HepG2 (cell line): ENCODE measurements at regions not wholly inside any gene's neighbourhood (a gene's known extent, or its start where the extent isn't known, plus 50 kb on each side); places are given as distances from the start of the nearest gene placed in this dataset.

Experiments
- GABPA ChIP-seq, 2 experiments: IDR thresholded peaks; 2 replicates each; pipeline ENCODE4 v1.6.1; 2011 to 2016; ENCODE audit warnings: low read depth in 2 of 2, low read length in 1 of 2, missing biosample characterization in 1 of 2, missing genetic modification characterization in 1 of 2
- RBM22 ChIP-seq: fragments of 200-400 bp; formaldehyde crosslinking; optimal IDR thresholded peaks from 2 replicates; pipeline ENCODE3; 2017; ENCODE audit warnings: mild to moderate bottlenecking, low read length, moderate library complexity
- ZNF414 ChIP-seq: sonication (generic); formaldehyde crosslinking; IDR thresholded peaks from 2 replicates; pipeline ENCODE4 v1.5.0; 2020; ENCODE audit warnings: missing genetic modification reagents
- ZNF639 ChIP-seq: conservative IDR thresholded peaks from 2 replicates; pipeline ENCODE4 v1.6.1; 2018; ENCODE audit warnings: missing genetic modification reagents
- ZNF670 ChIP-seq: sonication (generic); formaldehyde crosslinking; IDR thresholded peaks from 2 replicates; pipeline ENCODE4 v1.8.0; 2022; ENCODE audit warnings: mild to moderate bottlenecking, missing genetic modification reagents, borderline replicate concordance
- TF ChIP-seq, protein P1 (sequence below): sonication (generic); formaldehyde crosslinking; IDR thresholded peaks from 2 replicates; pipeline ENCODE4 v1.5.0; 2020; ENCODE audit warnings: mild to moderate bottlenecking, missing genetic modification reagents, borderline replicate concordance
- TF ChIP-seq, protein P2 (sequence below): sonication (generic); formaldehyde crosslinking; IDR thresholded peaks from 2 replicates; pipeline ENCODE4 v1.5.0; 2020; ENCODE audit warnings: missing genetic modification reagents
- TF ChIP-seq, protein P3 (sequence below): sonication (generic); formaldehyde crosslinking; IDR thresholded peaks from 2 replicates; pipeline ENCODE4 v1.5.1; 2020; ENCODE audit warnings: mild to moderate bottlenecking, missing genetic modification reagents, moderate library complexity
- TF ChIP-seq, protein P4 (sequence below): IDR thresholded peaks from 2 replicates; pipeline ENCODE4 v1.6.1; 2012; ENCODE audit warnings: inconsistent platforms

GRCh38 chr3:174462916-174463315, 396.2 kb upstream of the NAALADL2 start (continued):
- TF ChIP-seq, protein P1, sequence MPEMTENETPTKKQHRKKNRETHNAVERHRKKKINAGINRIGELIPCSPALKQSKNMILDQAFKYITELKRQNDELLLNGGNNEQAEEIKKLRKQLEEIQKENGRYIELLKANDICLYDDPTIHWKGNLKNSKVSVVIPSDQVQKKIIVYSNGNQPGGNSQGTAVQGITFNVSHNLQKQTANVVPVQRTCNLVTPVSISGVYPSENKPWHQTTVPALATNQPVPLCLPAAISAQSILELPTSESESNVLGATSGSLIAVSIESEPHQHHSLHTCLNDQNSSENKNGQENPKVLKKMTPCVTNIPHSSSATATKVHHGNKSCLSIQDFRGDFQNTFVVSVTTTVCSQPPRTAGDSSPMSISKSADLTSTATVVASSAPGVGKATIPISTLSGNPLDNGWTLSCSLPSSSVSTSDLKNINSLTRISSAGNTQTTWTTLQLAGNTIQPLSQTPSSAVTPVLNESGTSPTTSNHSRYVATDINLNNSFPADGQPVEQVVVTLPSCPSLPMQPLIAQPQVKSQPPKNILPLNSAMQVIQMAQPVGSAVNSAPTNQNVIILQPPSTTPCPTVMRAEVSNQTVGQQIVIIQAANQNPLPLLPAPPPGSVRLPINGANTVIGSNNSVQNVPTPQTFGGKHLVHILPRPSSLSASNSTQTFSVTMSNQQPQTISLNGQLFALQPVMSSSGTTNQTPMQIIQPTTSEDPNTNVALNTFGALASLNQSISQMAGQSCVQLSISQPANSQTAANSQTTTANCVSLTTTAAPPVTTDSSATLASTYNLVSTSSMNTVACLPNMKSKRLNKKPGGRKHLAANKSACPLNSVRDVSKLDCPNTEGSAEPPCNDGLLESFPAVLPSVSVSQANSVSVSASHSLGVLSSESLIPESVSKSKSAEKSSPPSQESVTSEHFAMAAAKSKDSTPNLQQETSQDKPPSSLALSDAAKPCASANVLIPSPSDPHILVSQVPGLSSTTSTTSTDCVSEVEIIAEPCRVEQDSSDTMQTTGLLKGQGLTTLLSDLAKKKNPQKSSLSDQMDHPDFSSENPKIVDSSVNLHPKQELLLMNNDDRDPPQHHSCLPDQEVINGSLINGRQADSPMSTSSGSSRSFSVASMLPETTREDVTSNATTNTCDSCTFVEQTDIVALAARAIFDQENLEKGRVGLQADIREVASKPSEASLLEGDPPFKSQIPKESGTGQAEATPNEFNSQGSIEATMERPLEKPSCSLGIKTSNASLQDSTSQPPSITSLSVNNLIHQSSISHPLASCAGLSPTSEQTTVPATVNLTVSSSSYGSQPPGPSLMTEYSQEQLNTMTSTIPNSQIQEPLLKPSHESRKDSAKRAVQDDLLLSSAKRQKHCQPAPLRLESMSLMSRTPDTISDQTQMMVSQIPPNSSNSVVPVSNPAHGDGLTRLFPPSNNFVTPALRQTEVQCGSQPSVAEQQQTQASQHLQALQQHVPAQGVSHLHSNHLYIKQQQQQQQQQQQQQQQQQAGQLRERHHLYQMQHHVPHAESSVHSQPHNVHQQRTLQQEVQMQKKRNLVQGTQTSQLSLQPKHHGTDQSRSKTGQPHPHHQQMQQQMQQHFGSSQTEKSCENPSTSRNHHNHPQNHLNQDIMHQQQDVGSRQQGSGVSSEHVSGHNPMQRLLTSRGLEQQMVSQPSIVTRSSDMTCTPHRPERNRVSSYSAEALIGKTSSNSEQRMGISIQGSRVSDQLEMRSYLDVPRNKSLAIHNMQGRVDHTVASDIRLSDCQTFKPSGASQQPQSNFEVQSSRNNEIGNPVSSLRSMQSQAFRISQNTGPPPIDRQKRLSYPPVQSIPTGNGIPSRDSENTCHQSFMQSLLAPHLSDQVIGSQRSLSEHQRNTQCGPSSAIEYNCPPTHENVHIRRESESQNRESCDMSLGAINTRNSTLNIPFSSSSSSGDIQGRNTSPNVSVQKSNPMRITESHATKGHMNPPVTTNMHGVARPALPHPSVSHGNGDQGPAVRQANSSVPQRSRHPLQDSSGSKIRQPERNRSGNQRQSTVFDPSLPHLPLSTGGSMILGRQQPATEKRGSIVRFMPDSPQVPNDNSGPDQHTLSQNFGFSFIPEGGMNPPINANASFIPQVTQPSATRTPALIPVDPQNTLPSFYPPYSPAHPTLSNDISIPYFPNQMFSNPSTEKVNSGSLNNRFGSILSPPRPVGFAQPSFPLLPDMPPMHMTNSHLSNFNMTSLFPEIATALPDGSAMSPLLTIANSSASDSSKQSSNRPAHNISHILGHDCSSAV (CRISPR knock-in tag) = no peak
- TF ChIP-seq GABPA (IDR thresholded peaks at IDR 0.05; ENCODE audit: low read depth, low read length) (no peak), GABPA (CRISPR knock-in tag; IDR thresholded peaks at IDR 0.05; ENCODE audit: low read depth) (no peak), ZNF414 (CRISPR knock-in tag) (no peak), RBM22 (no peak), ZNF670 (CRISPR knock-in tag) (no peak), ZNF639 (no peak)
- TF ChIP-seq, protein P2, sequence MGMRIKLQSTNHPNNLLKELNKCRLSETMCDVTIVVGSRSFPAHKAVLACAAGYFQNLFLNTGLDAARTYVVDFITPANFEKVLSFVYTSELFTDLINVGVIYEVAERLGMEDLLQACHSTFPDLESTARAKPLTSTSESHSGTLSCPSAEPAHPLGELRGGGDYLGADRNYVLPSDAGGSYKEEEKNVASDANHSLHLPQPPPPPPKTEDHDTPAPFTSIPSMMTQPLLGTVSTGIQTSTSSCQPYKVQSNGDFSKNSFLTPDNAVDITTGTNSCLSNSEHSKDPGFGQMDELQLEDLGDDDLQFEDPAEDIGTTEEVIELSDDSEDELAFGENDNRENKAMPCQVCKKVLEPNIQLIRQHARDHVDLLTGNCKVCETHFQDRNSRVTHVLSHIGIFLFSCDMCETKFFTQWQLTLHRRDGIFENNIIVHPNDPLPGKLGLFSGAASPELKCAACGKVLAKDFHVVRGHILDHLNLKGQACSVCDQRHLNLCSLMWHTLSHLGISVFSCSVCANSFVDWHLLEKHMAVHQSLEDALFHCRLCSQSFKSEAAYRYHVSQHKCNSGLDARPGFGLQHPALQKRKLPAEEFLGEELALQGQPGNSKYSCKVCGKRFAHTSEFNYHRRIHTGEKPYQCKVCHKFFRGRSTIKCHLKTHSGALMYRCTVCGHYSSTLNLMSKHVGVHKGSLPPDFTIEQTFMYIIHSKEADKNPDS (CRISPR knock-in tag) = no peak
- TF ChIP-seq, protein P3, sequence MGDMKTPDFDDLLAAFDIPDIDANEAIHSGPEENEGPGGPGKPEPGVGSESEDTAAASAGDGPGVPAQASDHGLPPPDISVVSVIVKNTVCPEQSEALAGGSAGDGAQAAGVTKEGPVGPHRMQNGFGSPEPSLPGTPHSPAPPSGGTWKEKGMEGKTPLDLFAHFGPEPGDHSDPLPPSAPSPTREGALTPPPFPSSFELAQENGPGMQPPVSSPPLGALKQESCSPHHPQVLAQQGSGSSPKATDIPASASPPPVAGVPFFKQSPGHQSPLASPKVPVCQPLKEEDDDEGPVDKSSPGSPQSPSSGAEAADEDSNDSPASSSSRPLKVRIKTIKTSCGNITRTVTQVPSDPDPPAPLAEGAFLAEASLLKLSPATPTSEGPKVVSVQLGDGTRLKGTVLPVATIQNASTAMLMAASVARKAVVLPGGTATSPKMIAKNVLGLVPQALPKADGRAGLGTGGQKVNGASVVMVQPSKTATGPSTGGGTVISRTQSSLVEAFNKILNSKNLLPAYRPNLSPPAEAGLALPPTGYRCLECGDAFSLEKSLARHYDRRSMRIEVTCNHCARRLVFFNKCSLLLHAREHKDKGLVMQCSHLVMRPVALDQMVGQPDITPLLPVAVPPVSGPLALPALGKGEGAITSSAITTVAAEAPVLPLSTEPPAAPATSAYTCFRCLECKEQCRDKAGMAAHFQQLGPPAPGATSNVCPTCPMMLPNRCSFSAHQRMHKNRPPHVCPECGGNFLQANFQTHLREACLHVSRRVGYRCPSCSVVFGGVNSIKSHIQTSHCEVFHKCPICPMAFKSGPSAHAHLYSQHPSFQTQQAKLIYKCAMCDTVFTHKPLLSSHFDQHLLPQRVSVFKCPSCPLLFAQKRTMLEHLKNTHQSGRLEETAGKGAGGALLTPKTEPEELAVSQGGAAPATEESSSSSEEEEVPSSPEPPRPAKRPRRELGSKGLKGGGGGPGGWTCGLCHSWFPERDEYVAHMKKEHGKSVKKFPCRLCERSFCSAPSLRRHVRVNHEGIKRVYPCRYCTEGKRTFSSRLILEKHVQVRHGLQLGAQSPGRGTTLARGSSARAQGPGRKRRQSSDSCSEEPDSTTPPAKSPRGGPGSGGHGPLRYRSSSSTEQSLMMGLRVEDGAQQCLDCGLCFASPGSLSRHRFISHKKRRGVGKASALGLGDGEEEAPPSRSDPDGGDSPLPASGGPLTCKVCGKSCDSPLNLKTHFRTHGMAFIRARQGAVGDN (CRISPR knock-in tag) = no peak
- TF ChIP-seq, protein P4, sequence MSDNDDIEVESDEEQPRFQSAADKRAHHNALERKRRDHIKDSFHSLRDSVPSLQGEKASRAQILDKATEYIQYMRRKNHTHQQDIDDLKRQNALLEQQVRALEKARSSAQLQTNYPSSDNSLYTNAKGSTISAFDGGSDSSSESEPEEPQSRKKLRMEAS = no peak
- TF ChIP-seq, all 625 proteins: peak for 0
